GM12878 (cell line): ENCODE measurements at regions not wholly inside any gene's neighbourhood (a gene's known extent, or its start where the extent isn't known, plus 50 kb on each side); places are given as distances from the start of the nearest gene placed in this dataset.

Experiments used
- RCOR1 ChIP-seq: conservative IDR thresholded peaks from 2 replicates; pipeline ENCODE4 v1.6.1; 2012; ENCODE audit warnings: low read depth, low read length, improper control_type of control experiment
- ZBTB33 ChIP-seq: fragments of 450-650 bp; IDR thresholded peaks from 2 replicates; pipeline ENCODE4 v1.6.1; 2017; ENCODE audit warnings: mild to moderate bottlenecking
- ZNF274 ChIP-seq: IDR thresholded peaks from one replicate; pipeline ENCODE4 v1.8.0; 2011; ENCODE audit not compliant: insufficient read length, insufficient read depth

GRCh38 chr2:146734821-146735190 is 1110.0 kb upstream of the ACVR2A start:
- TF ChIP-seq ZNF274 (no peak), RCOR1 (no peak), ZBTB33 (no peak)
